IMR-90 (cell line): ENCODE measurements at regions not wholly inside any gene's neighbourhood (a gene's known extent, or its start where the extent isn't known, plus 50 kb on each side); places are given as distances from the start of the nearest gene placed in this dataset.

Experiments used
- ATAC-seq: fragments of 200-7000 bp; cut with Tn5 transposase; 2 replicates; pipeline ENCODE4 v1.9.1; 2020; ENCODE audit warnings: low read depth, mild to moderate bottlenecking, moderate library complexity
- BruUV-seq: library from RNA; stranded (reverse); fragments of 400-500 nt; replicated peaks from 2 replicates; lab custom pipeline; 2021; lab: Mats Ljungman, UMichigan
- CTCF ChIA-PET: fragments of 300-600 bp; formaldehyde crosslinking; extraction: SDS; loops from one replicate; lab custom pipeline; 2021; ENCODE audit warnings: antibody characterized with exemption; lab: Yijun Ruan, JAX
- POLR2A ChIA-PET: fragments of 300-600 bp; sonication (Branson Sonifier 250); formaldehyde crosslinking; loops from one replicate; lab custom pipeline; 2022; ENCODE audit warnings: antibody characterized with exemption; ENCODE audit not compliant: unreplicated experiment; lab: Charles Lee
- DNase-seq: peaks from one replicate; pipeline ENCODE4 v3.0.0; 2013
- H2AFZ ChIP-seq: replicated peaks from 2 replicates; pipeline ENCODE3; 2013; ENCODE audit warnings: low read length, mild to moderate bottlenecking; ENCODE audit not compliant: poor library complexity
- H2AK5ac ChIP-seq: 2 replicates; pipeline ENCODE4 v1.6.1; 2013; ENCODE audit warnings: low read depth, low read length, inconsistent platforms
- H2AK9ac ChIP-seq: replicated peaks from 2 replicates; pipeline ENCODE3; 2013; ENCODE audit warnings: mild to moderate bottlenecking, low read depth, low read length, moderate library complexity; ENCODE audit not compliant: poor library complexity
- H2BK120ac ChIP-seq: 2 replicates; pipeline ENCODE4 v1.6.1; 2013; ENCODE audit warnings: low read depth, low read length, inconsistent platforms
- H2BK15ac ChIP-seq: 3 replicates; pipeline ENCODE4 v1.6.1; 2013; ENCODE audit warnings: low read depth, low read length, inconsistent platforms
- H2BK20ac ChIP-seq: 2 replicates; pipeline ENCODE4 v1.6.1; 2013; ENCODE audit warnings: low read depth, mild to moderate bottlenecking, inconsistent platforms, low read length, moderate library complexity
- H2BK5ac ChIP-seq: 2 replicates; pipeline ENCODE4 v1.6.1; 2013; ENCODE audit warnings: mild to moderate bottlenecking, low read depth, low read length, inconsistent platforms; ENCODE audit not compliant: poor library complexity, severe bottlenecking
- H3K14ac ChIP-seq: replicated peaks from 2 replicates; pipeline ENCODE4 v1.6.1; 2013; ENCODE audit warnings: low read depth, low read length, inconsistent platforms
- H3K18ac ChIP-seq: 2 replicates; pipeline ENCODE4 v1.6.1; 2013; ENCODE audit warnings: low read depth, low read length, control low read depth
- H3K23ac ChIP-seq: 2 replicates; pipeline ENCODE4 v1.6.1; 2013; ENCODE audit warnings: low read depth, low read length, inconsistent platforms
- H3K27ac ChIP-seq: 2 replicates; pipeline ENCODE4 v1.5.1; 2013; ENCODE audit warnings: mild to moderate bottlenecking, control low read depth, low read length; ENCODE audit not compliant: insufficient read depth
- H3K27me3 ChIP-seq: 2 replicates; pipeline ENCODE4 v1.6.1; 2013; ENCODE audit warnings: low read length; ENCODE audit not compliant: control insufficient read depth, insufficient read depth
- H3K36me3 ChIP-seq: 2 replicates; pipeline ENCODE4 v1.6.1; 2013; ENCODE audit warnings: low read length, mixed read lengths; ENCODE audit not compliant: control insufficient read depth, insufficient read depth
- H3K4ac ChIP-seq: 2 replicates; pipeline ENCODE4 v1.6.1; 2013; ENCODE audit warnings: low read depth, low read length, inconsistent platforms
- H3K4me1 ChIP-seq: 2 replicates; pipeline ENCODE4 v1.6.1; 2013; ENCODE audit warnings: low read length, mixed read lengths; ENCODE audit not compliant: control insufficient read depth, insufficient read depth
- H3K4me2 ChIP-seq: 2 replicates; pipeline ENCODE4 v1.6.1; 2013; ENCODE audit warnings: low read depth, mild to moderate bottlenecking, control low read depth, low read length, moderate library complexity
- H3K4me3 ChIP-seq: 2 replicates; pipeline ENCODE4 v1.5.1; 2013; ENCODE audit warnings: low read depth, mild to moderate bottlenecking, control low read depth, low read length, moderate library complexity; ENCODE audit not compliant: insufficient read depth
- H3K56ac ChIP-seq: 2 replicates; pipeline ENCODE4 v1.6.1; 2013; ENCODE audit warnings: low read length, inconsistent platforms; ENCODE audit not compliant: insufficient read depth; ENCODE audit errors: extremely low read depth
- H3K79me1 ChIP-seq, 2 experiments: 2 replicates each; pipeline ENCODE4 v1.6.1; 2013; ENCODE audit warnings: low read length in 2 of 2, inconsistent platforms in 1 of 2, low read depth in 1 of 2
- H3K9ac ChIP-seq: 2 replicates; pipeline ENCODE4 v1.6.1; 2013; ENCODE audit warnings: low read depth, low read length, control low read depth
- H3K9me1 ChIP-seq: 2 replicates; pipeline ENCODE4 v1.6.1; 2013; ENCODE audit warnings: low read length, inconsistent platforms; ENCODE audit not compliant: insufficient read depth
- H3K9me3 ChIP-seq: 2 replicates; pipeline ENCODE4 v1.6.1; 2013; ENCODE audit warnings: low read length; ENCODE audit not compliant: control insufficient read depth, insufficient read depth
- H4K20me1 ChIP-seq: 2 replicates; pipeline ENCODE4 v1.6.1; 2013; ENCODE audit warnings: low read length, inconsistent platforms; ENCODE audit not compliant: insufficient read depth
- H4K5ac ChIP-seq: 2 replicates; pipeline ENCODE4 v1.6.1; 2013; ENCODE audit warnings: mild to moderate bottlenecking, low read depth, low read length, control low read depth
- H4K8ac ChIP-seq, 2 experiments: 2 replicates each; pipeline ENCODE4 v1.6.1; 2013; ENCODE audit warnings: low read depth in 2 of 2, low read length in 2 of 2, control low read depth in 1 of 2, inconsistent platforms in 1 of 2
- H4K91ac ChIP-seq: 2 replicates; pipeline ENCODE4 v1.6.1; 2013; ENCODE audit warnings: low read depth, low read length, inconsistent platforms; ENCODE audit not compliant: insufficient read depth
- BHLHE40 ChIP-seq: fragments of 150-350 bp; IDR thresholded peaks from 2 replicates; pipeline ENCODE4 v1.6.1; 2016; ENCODE audit warnings: mild to moderate bottlenecking, low read depth, low read length
- CEBPB ChIP-seq: IDR thresholded peaks from 2 replicates; pipeline ENCODE4 v1.6.1; 2012; ENCODE audit warnings: low read depth, low read length, improper control_type of control experiment
- CHD1 ChIP-seq: IDR thresholded peaks from 2 replicates; pipeline ENCODE4 v1.6.1; 2012; ENCODE audit warnings: low read depth, low read length, improper control_type of control experiment
- CTCF ChIP-seq: conservative IDR thresholded peaks from 2 replicates; pipeline ENCODE4 v1.5.1; 2012; ENCODE audit warnings: mild to moderate bottlenecking, low read depth, low read length, improper control_type of control experiment
- ELK1 ChIP-seq: fragments of 150-350 bp; IDR thresholded peaks from 2 replicates; pipeline ENCODE4 v1.6.1; 2016; ENCODE audit warnings: low read depth, mild to moderate bottlenecking, low read length, moderate library complexity, borderline replicate concordance
- FOS ChIP-seq: fragments of 150-350 bp; IDR thresholded peaks from 2 replicates; pipeline ENCODE4 v1.6.1; 2016; ENCODE audit warnings: low read depth, low read length
- MAFK ChIP-seq: IDR thresholded peaks from 2 replicates; pipeline ENCODE4 v1.6.1; 2012; ENCODE audit warnings: low read depth, low read length, improper control_type of control experiment
- MAZ ChIP-seq: IDR thresholded peaks from 2 replicates; pipeline ENCODE4 v1.6.1; 2012; ENCODE audit warnings: low read depth, mild to moderate bottlenecking, low read length, improper control_type of control experiment, moderate library complexity, borderline replicate concordance
- MXI1 ChIP-seq: IDR thresholded peaks from 2 replicates; pipeline ENCODE4 v1.6.1; 2012; ENCODE audit warnings: low read depth, mild to moderate bottlenecking, low read length, moderate library complexity, borderline replicate concordance
- NFE2L2 ChIP-seq: fragments of 150-350 bp; IDR thresholded peaks from 2 replicates; pipeline ENCODE4 v1.6.1; 2016; ENCODE audit warnings: low read depth, mild to moderate bottlenecking, low read length
- POLR2A ChIP-seq: IDR thresholded peaks from 2 replicates; pipeline ENCODE4 v1.6.1; 2012; ENCODE audit warnings: mild to moderate bottlenecking, low read depth, low read length
- RAD21 ChIP-seq: IDR thresholded peaks from 2 replicates; pipeline ENCODE4 v1.6.1; 2012; ENCODE audit warnings: low read length, improper control_type of control experiment
- RCOR1 ChIP-seq: IDR thresholded peaks from 2 replicates; pipeline ENCODE4 v1.6.1; 2012; ENCODE audit warnings: mild to moderate bottlenecking, low read length, improper control_type of control experiment; ENCODE audit not compliant: insufficient replicate concordance
- RFX5 ChIP-seq: IDR thresholded peaks from 2 replicates; pipeline ENCODE4 v1.8.0; 2012; ENCODE audit warnings: low read depth, mild to moderate bottlenecking, low read length, moderate library complexity
- SMC3 ChIP-seq: fragments of 150-350 bp; IDR thresholded peaks from 2 replicates; pipeline ENCODE4 v1.6.1; 2016; ENCODE audit warnings: low read depth, mild to moderate bottlenecking, antibody characterized with exemption, low read length, moderate library complexity
- USF2 ChIP-seq: fragments of 150-350 bp; IDR thresholded peaks from 2 replicates; pipeline ENCODE4 v1.6.1; 2017; ENCODE audit warnings: mild to moderate bottlenecking, antibody characterized with exemption, low read length, low read depth
- WGBS, 2 experiments: methylation state at CpG; one replicate each; pipeline versions ENCODE4 v1.1.5 to v1.1.7; 2013; ENCODE audit warnings: missing lambda C conversion rate in 2 of 2; ENCODE audit not compliant: insufficient read length in 1 of 2; ENCODE audit errors: extremely low coverage in 2 of 2; 5-methylcytosine and 5-hydroxymethylcytosine counted together
- dilution Hi-C: fragments of 300-500 bp; cut with HindIII; formaldehyde crosslinking; loops from one replicate; pipeline ENCODE4 v1.14.3; 2018; ENCODE audit warnings: low sequenced_read_pairs; ENCODE audit not compliant: unreplicated experiment
- in situ Hi-C: fragments of 300-500 bp; cut with MboI; formaldehyde crosslinking; loops from 3 replicates; pipeline ENCODE4 v1.14.3; 2019; ENCODE audit warnings: low sequenced_read_pairs, inconsistent platforms, mixed read lengths
- intact Hi-C: fragments of 100-400 bp; cut with micrococcal nuclease; formaldehyde crosslinking; loops from 2 replicates; pipeline ENCODE4 v1.10.0; 2022

GRCh38 chr6:4314201-4314707, 178.9 kb upstream of the ECI2 start:
- dilution Hi-C loops: no loop called here
- ChIA-PET POLR2A (no interaction called here), CTCF (interaction anchor here (0.9 to 1.0 kb wide), 2 partner anchors 60 to 484 kb away, joined by 3 read pairs; no protein-coding TSS in a partner anchor)
- no peaks in the 10 kb centered on the region for H4K20me1 ChIP-seq
- H3K4me2 ChIP-seq: no peak overlapping the region
- H3K27ac ChIP-seq: no peak overlapping the region
- H3K79me1 ChIP-seq: no peaks in the 10 kb centered on the region
- no peak overlapping the region for H3K23ac ChIP-seq
- H4K5ac ChIP-seq: no peak overlapping the region
- no peak overlapping the region for H3K18ac ChIP-seq
- intact Hi-C loops: loop anchor here (5.0 to 10.0 kb wide), 2 partner anchors 491 to 1088 kb away; no protein-coding TSS in a partner anchor
- no peak overlapping the region for H2AK9ac ChIP-seq
- H3K4ac ChIP-seq: no peak overlapping the region
- no peak for ATAC-seq
- H2AK5ac ChIP-seq: no peak overlapping the region
- no peak overlapping the region for H3K14ac ChIP-seq
- no peak overlapping the region for H4K8ac ChIP-seq
- H2AFZ ChIP-seq: no peak overlapping the region
- H3K36me3 ChIP-seq: no peaks in the 10 kb centered on the region
- no peak overlapping the region for H3K56ac ChIP-seq
- DNase-seq: no peak
- TF ChIP-seq CTCF (no peak), ELK1 (no peak), NFE2L2 (no peak), USF2 (no peak), POLR2A (no peak), RFX5 (no peak), FOS (no peak), MAFK (no peak), CEBPB (no peak), RCOR1 (no peak), SMC3 (no peak), MXI1 (no peak), MAZ (no peak), CHD1 (no peak), RAD21 (no peak), BHLHE40 (no peak)
- WGBS, 2 experiments: no CpG with 5 or more reads among the region's 2 CpGs
- no peak overlapping the region for H2BK15ac ChIP-seq
- H2BK5ac ChIP-seq: no peak overlapping the region
- no peak overlapping the region for H3K9ac ChIP-seq
- in situ Hi-C loops: no loop called here
- H2BK20ac ChIP-seq: no peak overlapping the region
- H3K27me3 ChIP-seq: no peaks in the 10 kb centered on the region
- no peak overlapping the region for H4K91ac ChIP-seq
- H2BK120ac ChIP-seq: no peak overlapping the region
- H3K9me1 ChIP-seq: peaks cover 3% of the 10 kb centered on the region
- peaks cover 13% of the 10 kb centered on the region for H3K4me1 ChIP-seq
- peaks cover 2% of the 10 kb centered on the region; the same call in 1 of the 2 replicates for H3K9me3 ChIP-seq
- H3K4me3 ChIP-seq: no peak overlapping the region
- BruUV-seq: no TSS peak
